ENCODE measurements at regions not wholly inside any gene's neighbourhood (a gene's known extent, or its start where the extent isn't known, plus 50 kb on each side); places are given as distances from the start of the nearest gene placed in this dataset.

DNA sequence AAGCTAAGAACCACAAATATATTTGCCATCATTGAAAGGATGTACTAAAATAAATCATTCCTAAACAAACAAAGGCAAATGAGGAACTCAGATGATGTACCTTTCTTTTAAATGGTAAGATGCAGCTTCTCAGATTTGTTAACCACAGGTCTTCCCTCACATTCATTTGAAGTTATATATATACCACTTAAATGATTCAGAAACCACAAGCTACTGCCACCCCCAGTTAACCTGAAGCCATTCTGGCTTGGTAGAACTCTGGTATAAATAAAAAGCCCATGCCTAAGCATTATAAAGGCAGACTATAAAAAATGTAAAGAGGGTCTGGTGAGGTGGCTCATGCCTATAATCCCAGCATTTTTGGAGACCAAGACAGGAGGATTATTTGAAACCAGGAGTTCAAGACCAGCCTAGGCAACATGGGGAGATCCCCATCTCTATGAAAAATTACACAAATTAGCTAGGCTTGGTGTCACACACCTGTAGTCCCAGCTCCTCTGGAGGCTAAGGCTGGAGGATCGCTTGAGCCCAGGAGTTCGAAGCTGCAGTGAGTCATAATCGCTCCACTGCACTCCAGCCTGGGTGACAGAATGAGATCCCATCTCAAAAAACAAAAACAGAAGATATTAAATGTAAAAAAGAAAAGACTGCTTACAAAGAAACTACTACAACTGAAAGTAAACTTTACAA is 1185.3 kb downstream of the JRKL start:
- no peaks in the 10 kb centered on the region for H3K79me2 ChIP-seq (ENCODE audit: insufficient read depth, low read length)
- no peak overlapping the region for H3K4me3 ChIP-seq (replicated peaks in 1 of 3; ENCODE audit: low read depth in 2 of 3, low read length in 3 of 3)
- H3K36me3 ChIP-seq (replicated peaks in 1 of 2; ENCODE audit: control insufficient read depth in 1 of 2, insufficient read depth in 2 of 2, low read length in 2 of 2) = no peaks in the 10 kb centered on the region
- no peak overlapping the region for H3K4me2 ChIP-seq (replicated peaks; ENCODE audit: extremely low read depth, low read length, poor library complexity, severe bottlenecking)
- no peak overlapping the region for H3K27ac ChIP-seq (ENCODE audit: low read depth in 1 of 2, low read length in 2 of 2)
- H2AFZ ChIP-seq (ENCODE audit: insufficient read depth, low read depth, low read length, poor library complexity, severe bottlenecking) = no peak overlapping the region
- Mint-ChIP-seq H3K27me3 (ENCODE audit: low read depth in 3 of 3) (no peaks in the 10 kb centered on the region), H3K4me3 (no peak overlapping the region), H3K27ac (no peak overlapping the region), H3K36me3 (no peaks in the 10 kb centered on the region), H3K9me3 (peaks cover 3 to 8% (median 5%) of the 10 kb centered on the region in 7 donors), H3K4me1 (no peaks in the 10 kb centered on the region)
- WGBS (ENCODE audit: insufficient coverage) = no CpG with 5 or more reads among the region's 3 CpGs
- TF ChIP-seq CTCF (IDR thresholded peaks at IDR 0.05) = no peak
- DNase-seq = no peak
- no peaks in the 10 kb centered on the region for H3K27me3 ChIP-seq (ENCODE audit: control insufficient read depth in 2 of 2, insufficient read depth in 2 of 2, low read length in 2 of 2)
- peaks cover 0 to 3% of the 10 kb centered on the region in 2 donors for H3K9me3 ChIP-seq (replicated peaks in 1 of 2; ENCODE audit: control insufficient read depth in 1 of 2, insufficient read depth in 1 of 2, low read length in 2 of 2)
- intact Hi-C loops (cut with micrococcal nuclease) = no loop called here
- H4K20me1 ChIP-seq (ENCODE audit: insufficient read depth, low read length) = no peaks in the 10 kb centered on the region
- no peaks in the 10 kb centered on the region for H3K4me1 ChIP-seq (ENCODE audit: control insufficient read depth in 1 of 2, insufficient read depth in 2 of 2, low read length in 2 of 2)
- no peak overlapping the region for H3K9ac ChIP-seq (ENCODE audit: insufficient read depth, low read length, poor library complexity, severe bottlenecking)

DNA sequence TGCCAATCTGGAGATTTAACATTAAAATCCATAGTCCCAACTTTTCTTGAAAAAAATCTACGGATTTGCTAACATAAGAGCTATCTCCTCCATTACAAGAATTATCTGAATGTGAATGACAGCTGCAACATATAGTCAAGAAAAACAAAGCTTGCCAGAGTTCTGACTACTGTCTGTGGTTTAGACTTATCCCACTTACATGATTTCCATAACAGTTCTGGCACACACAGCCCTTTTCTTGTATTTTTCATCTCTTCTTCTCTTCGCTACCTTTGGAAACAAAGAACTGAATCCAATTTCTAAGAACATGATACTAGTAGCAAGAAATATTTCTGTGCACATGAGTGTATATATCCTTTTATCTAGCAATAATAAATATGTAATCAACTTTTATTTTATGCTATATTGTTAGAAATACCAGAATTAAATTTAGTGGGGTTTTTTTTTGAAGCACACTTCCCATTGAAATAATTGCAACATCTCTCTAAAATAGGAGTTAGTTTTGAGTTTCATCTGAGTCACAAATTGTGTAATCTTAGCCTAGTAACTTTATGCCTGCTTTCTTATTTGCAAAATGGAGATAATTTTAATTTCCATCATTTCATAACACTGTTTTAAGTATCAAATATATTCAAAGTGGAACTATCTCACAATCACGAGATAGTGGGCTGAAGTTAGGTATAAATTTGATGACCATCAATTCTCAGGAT is 1217.6 kb downstream of the JRKL start:
- Mint-ChIP-seq H3K9me3 (peaks cover 9 to 31% (median 10%) of the 10 kb centered on the region in 7 donors), H3K4me1 (no peaks in the 10 kb centered on the region)
- WGBS (ENCODE audit: insufficient coverage) = no CpG with 5 or more reads among the region's 3 CpGs

More for the DNA sequence above, 1217.6 kb downstream of the JRKL start:
- no peak overlapping the region for H2AFZ ChIP-seq (ENCODE audit: insufficient read depth, low read depth, low read length, poor library complexity, severe bottlenecking)
- Mint-ChIP-seq H3K4me3 (no peak overlapping the region), H3K27ac (no peak overlapping the region), H3K27me3 (ENCODE audit: low read depth in 3 of 3) (peaks cover 0 to 2% (median 0%) of the 10 kb centered on the region in 3 donors), H3K36me3 (no peaks in the 10 kb centered on the region)
- H3K9me3 ChIP-seq (replicated peaks in 1 of 2; ENCODE audit: control insufficient read depth in 1 of 2, insufficient read depth in 1 of 2, low read length in 2 of 2) = peaks cover 8 to 28% of the 10 kb centered on the region in 2 donors
- no peak overlapping the region for H3K4me3 ChIP-seq (replicated peaks in 1 of 3; ENCODE audit: low read depth in 2 of 3, low read length in 3 of 3)
- no peaks in the 10 kb centered on the region for H3K4me1 ChIP-seq (ENCODE audit: control insufficient read depth in 1 of 2, insufficient read depth in 2 of 2, low read length in 2 of 2)
- DNase-seq = no peak
- H3K4me2 ChIP-seq (replicated peaks; ENCODE audit: extremely low read depth, low read length, poor library complexity, severe bottlenecking) = no peak overlapping the region
- no peaks in the 10 kb centered on the region for H3K36me3 ChIP-seq (replicated peaks in 1 of 2; ENCODE audit: control insufficient read depth in 1 of 2, insufficient read depth in 2 of 2, low read length in 2 of 2)
- H3K9ac ChIP-seq (ENCODE audit: insufficient read depth, low read length, poor library complexity, severe bottlenecking) = no peak overlapping the region
- H3K79me2 ChIP-seq (ENCODE audit: insufficient read depth, low read length) = no peaks in the 10 kb centered on the region
- no peaks in the 10 kb centered on the region for H4K20me1 ChIP-seq (ENCODE audit: insufficient read depth, low read length)
- intact Hi-C loops (cut with micrococcal nuclease) = no loop called here
- H3K27ac ChIP-seq (ENCODE audit: low read depth in 1 of 2, low read length in 2 of 2) = no peak overlapping the region
- no peaks in the 10 kb centered on the region for H3K27me3 ChIP-seq (ENCODE audit: control insufficient read depth in 2 of 2, insufficient read depth in 2 of 2, low read length in 2 of 2)
- no peak for TF ChIP-seq CTCF (IDR thresholded peaks at IDR 0.05)

All from CD14-positive monocyte (primary cell).